ENCODE measurements at regions not wholly inside any gene's neighbourhood (a gene's known extent, or its start where the extent isn't known, plus 50 kb on each side); places are given as distances from the start of the nearest gene placed in this dataset.

DNA sequence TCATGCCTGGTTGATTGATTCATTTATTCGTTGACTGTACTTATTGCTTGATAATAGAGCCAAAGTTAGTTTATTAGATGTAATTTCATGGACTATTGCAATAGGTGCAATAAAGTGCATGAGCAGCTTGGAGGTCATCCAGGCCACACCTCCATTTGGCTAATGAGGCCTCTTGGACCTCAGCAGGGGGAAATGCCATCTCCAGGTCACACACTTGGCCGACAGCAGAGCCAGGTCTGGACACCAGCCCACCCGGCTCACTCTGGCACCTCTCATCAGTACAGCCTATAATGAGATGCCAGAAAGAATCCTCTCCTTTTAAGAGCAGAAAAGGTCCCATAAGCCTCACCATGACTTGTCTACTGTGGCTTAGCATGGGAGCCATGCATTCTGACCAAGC, 71.2 kb upstream of the AFF3 start:
- H3K27ac ChIP-seq (replicated peaks) = no peak overlapping the region
- DNase-seq (ENCODE audit: low read depth in 1 of 2, low spot score in 1 of 2) = no peak
- no peaks in the 10 kb centered on the region for H3K27me3 ChIP-seq (ENCODE audit: insufficient read depth, poor library complexity, severe bottlenecking)
- no peak for TF ChIP-seq SPI1 (IDR thresholded peaks at IDR 0.05; ENCODE audit: borderline replicate concordance, low read depth)
- TF ChIP-seq, protein P1, sequence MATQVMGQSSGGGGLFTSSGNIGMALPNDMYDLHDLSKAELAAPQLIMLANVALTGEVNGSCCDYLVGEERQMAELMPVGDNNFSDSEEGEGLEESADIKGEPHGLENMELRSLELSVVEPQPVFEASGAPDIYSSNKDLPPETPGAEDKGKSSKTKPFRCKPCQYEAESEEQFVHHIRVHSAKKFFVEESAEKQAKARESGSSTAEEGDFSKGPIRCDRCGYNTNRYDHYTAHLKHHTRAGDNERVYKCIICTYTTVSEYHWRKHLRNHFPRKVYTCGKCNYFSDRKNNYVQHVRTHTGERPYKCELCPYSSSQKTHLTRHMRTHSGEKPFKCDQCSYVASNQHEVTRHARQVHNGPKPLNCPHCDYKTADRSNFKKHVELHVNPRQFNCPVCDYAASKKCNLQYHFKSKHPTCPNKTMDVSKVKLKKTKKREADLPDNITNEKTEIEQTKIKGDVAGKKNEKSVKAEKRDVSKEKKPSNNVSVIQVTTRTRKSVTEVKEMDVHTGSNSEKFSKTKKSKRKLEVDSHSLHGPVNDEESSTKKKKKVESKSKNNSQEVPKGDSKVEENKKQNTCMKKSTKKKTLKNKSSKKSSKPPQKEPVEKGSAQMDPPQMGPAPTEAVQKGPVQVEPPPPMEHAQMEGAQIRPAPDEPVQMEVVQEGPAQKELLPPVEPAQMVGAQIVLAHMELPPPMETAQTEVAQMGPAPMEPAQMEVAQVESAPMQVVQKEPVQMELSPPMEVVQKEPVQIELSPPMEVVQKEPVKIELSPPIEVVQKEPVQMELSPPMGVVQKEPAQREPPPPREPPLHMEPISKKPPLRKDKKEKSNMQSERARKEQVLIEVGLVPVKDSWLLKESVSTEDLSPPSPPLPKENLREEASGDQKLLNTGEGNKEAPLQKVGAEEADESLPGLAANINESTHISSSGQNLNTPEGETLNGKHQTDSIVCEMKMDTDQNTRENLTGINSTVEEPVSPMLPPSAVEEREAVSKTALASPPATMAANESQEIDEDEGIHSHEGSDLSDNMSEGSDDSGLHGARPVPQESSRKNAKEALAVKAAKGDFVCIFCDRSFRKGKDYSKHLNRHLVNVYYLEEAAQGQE (IDR thresholded peaks at IDR 0.05; ENCODE audit: insufficient replicate concordance, low read depth) = no peak
- TF ChIP-seq, protein P2, sequence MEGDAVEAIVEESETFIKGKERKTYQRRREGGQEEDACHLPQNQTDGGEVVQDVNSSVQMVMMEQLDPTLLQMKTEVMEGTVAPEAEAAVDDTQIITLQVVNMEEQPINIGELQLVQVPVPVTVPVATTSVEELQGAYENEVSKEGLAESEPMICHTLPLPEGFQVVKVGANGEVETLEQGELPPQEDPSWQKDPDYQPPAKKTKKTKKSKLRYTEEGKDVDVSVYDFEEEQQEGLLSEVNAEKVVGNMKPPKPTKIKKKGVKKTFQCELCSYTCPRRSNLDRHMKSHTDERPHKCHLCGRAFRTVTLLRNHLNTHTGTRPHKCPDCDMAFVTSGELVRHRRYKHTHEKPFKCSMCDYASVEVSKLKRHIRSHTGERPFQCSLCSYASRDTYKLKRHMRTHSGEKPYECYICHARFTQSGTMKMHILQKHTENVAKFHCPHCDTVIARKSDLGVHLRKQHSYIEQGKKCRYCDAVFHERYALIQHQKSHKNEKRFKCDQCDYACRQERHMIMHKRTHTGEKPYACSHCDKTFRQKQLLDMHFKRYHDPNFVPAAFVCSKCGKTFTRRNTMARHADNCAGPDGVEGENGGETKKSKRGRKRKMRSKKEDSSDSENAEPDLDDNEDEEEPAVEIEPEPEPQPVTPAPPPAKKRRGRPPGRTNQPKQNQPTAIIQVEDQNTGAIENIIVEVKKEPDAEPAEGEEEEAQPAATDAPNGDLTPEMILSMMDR (IDR thresholded peaks at IDR 0.05; ENCODE audit: insufficient read depth, low read length) = no peak
- no peak overlapping the region for H3K4me3 ChIP-seq (replicated peaks; ENCODE audit: insufficient read depth, low read length)

DNA sequence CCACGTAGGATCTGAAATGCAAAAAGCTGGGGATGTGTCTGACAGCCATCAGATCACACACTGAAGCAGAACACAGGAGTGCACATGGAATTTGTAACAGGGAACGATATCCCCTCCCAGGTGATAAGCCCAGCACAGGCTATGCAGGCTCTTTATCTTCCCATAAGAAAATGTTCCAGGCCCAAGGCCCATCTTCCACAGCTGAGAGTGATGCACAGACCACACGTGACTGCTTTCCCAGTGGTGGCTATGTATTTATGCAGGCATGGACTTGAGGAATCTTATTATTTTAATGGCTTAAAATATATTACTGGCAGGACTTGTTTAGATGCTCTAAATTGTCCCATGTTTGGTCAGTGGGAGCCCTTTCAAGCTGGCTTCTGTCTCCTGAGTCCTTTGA, 70.5 kb upstream of the AFF3 start:
- Histone ChIP-seq H3K4me3 (replicated peaks; ENCODE audit: insufficient read depth, low read length) (no peak overlapping the region), H3K27me3 (ENCODE audit: insufficient read depth, poor library complexity, severe bottlenecking) (no peaks in the 10 kb centered on the region), H3K27ac (replicated peaks) (no peak overlapping the region)
- TF ChIP-seq GABPA (IDR thresholded peaks at IDR 0.05; ENCODE audit: low read depth) (no peak), SPI1 (IDR thresholded peaks at IDR 0.05; ENCODE audit: borderline replicate concordance, low read depth) (no peak), POLR2AphosphoS5 (IDR thresholded peaks at IDR 0.05; ENCODE audit: low read depth) (no peak)
- TF ChIP-seq, protein P1 (IDR thresholded peaks at IDR 0.05; ENCODE audit: insufficient replicate concordance, low read depth) = no peak
- TF ChIP-seq, protein P2 (IDR thresholded peaks at IDR 0.05; ENCODE audit: insufficient read depth, low read length) = no peak
- DNase-seq (ENCODE audit: low read depth in 1 of 2, low spot score in 1 of 2) = no peak

DNA sequence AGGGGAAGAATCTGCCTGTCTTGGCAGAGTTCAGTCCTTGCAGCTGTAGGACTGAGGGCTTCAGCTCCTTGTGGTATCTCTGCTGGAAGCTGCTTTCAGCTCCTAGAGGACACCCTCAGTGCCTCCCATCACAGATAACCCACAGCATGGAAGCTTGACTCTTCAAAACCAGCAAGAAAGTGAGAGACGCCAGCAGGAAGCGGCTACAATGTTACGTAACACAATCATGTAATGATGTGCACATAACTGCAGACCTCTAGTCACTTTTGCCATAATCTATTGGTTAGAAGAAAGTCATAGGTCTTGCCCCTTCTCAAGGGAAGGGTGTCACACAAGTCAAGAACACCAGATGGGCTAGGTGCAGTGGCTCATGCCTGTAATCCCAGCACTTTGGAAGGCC, 69.1 kb upstream of the AFF3 start:
- TF ChIP-seq SPI1 (IDR thresholded peaks at IDR 0.05; ENCODE audit: borderline replicate concordance, low read depth) = peak; percentile 5; the same call in 1 of the 2 replicates
- no peak for TF ChIP-seq POLR2AphosphoS5 (IDR thresholded peaks at IDR 0.05; ENCODE audit: low read depth)
- TF ChIP-seq GABPA (IDR thresholded peaks at IDR 0.05; ENCODE audit: low read depth) = no peak
- TF ChIP-seq, protein P1 (IDR thresholded peaks at IDR 0.05; ENCODE audit: insufficient replicate concordance, low read depth) = no peak
- TF ChIP-seq, protein P2 (IDR thresholded peaks at IDR 0.05; ENCODE audit: insufficient read depth, low read length) = no peak
- Histone ChIP-seq H3K27me3 (ENCODE audit: insufficient read depth, poor library complexity, severe bottlenecking) (no peaks in the 10 kb centered on the region), H3K27ac (replicated peaks) (no peak overlapping the region), H3K4me3 (replicated peaks; ENCODE audit: insufficient read depth, low read length) (no peak overlapping the region)
- peak; percentile 64 to 86 for DNase-seq (ENCODE audit: low read depth in 1 of 2, low spot score in 1 of 2)
